T-helper 1 cell (primary cell): ENCODE measurements at regions not wholly inside any gene's neighbourhood (a gene's known extent, or its start where the extent isn't known, plus 50 kb on each side); places are given as distances from the start of the nearest gene placed in this dataset.
A peak's percentile ranks its signal among the peaks of the same experiment; 100 is the strongest.
"Not testable (repeated sequence)": the region's sequence is repeated elsewhere in the genome, so short reads cannot be mapped to it uniquely, and the experiment has no call there.

Source experiments
- DNase-seq, 5 donors: peaks; one replicate each; pipeline ENCODE4 v3.0.0-alpha.2; 2012 to 2020

GRCh38 chr18:14606546-14606945 lies 63.1 kb upstream of the POTEC start:
- DNase-seq, result not testable (repeated sequence)

- DNase-seq, result not testable (repeated sequence)
Measured at GRCh38 chr18:14607360-14607759, 64.0 kb upstream of the POTEC start.

GRCh38 chr18:14612422-14612821 lies 69.0 kb upstream of the POTEC start:
- peak in 1 of 5 donors; percentile 15 for DNase-seq

- not testable (repeated sequence) for DNase-seq
Measured at GRCh38 chr18:14614485-14614884, 71.1 kb upstream of the POTEC start.

DNA sequence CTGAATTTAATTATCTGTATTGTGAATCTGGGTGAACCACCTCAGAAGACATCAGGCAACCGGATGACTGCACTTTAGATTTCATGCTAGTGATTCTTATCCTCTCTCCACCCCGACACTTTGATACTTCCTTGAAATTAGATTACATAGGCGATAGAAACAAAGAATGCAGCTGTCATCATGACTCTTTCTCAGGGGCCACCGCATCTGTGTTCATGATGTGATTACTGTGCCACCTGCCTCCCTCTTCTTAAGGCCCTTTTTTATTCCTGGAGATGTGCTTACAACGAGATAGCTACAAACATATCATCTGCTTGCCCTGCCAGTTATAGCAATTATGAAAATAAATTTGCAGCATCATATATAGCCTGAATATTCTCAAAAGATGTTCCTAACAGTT lies 83.9 kb upstream of the POTEC start:
- DNase-seq, result not testable (repeated sequence)

DNA sequence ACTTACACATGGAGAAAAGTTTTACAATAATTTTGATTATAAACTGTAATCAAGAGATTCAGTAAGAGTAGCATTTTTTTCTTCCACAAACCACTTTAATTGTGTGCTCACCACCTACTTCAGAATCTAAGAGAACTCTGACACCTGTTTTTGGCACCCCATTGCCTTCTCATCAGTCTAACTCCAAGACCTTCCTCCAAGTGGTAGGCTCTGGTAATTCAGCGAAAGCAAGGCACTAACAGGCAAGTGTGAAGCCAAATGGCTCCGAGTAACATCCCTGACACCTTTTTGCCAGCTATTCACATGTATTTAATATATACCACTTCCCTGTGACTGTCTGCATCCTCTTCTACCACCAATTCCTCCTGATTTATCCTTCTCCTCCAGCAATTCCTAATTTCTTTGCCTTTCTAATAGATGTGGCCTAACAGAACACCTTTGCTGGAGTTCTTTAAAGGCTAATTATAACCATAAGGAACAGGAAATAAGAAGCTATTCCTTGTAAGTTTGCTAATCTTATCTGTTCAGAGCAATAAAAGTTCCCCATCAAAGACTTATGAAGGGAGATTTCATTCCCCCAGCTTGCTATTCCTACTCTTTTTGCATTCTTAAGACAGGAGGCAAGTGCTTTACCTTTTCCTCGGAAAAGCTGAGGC lies 85.1 kb upstream of the POTEC start:
- DNase-seq, result not testable (repeated sequence)

- not testable (repeated sequence) for DNase-seq
Measured at GRCh38 chr18:14628979-14629325, 85.6 kb upstream of the POTEC start.

GRCh38 chr18:14632976-14633375 lies 89.6 kb upstream of the POTEC start:
- not testable (repeated sequence) for DNase-seq

GRCh38 chr18:14638008-14638407 lies 94.6 kb upstream of the POTEC start:
- DNase-seq, result not testable (repeated sequence)

- DNase-seq, result peak in 1 of 5 donors; percentile 31
Measured at GRCh38 chr18:14641121-14641520, 97.7 kb upstream of the POTEC start.

- DNase-seq, result not testable (repeated sequence)
Measured at GRCh38 chr18:14643715-14644290, 100.4 kb upstream of the POTEC start.

DNA sequence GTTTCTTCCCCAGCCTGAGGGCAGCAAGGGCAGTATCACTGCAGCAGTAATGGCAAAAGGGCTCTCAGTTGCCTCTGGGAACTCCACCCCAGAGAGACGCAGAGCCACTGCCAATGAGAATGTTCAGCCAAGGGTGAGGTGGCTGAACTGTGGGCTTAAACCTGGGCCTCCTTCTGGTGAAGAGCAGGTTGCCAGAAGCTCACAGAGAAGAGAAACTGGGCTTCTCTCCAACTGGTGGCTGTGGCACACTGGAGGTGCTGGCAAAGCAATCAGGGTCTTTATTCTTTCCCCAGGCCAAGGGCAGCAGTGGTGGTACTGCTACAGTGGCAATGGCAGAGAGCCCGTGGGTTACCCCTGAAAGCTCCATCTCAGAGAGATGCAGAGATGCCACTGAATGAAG lies 54.9 kb upstream of the ANKRD30B start:
- DNase-seq, result not testable (repeated sequence)

- not testable (repeated sequence) for DNase-seq
Measured at GRCh38 chr18:14693882-14694281, 54.1 kb upstream of the ANKRD30B start.

- DNase-seq, result not testable (repeated sequence)
Measured at GRCh38 chr18:14698006-14698405, 50.0 kb upstream of the ANKRD30B start.
